ENCODE measurements at regions not wholly inside any gene's neighbourhood (a gene's known extent, or its start where the extent isn't known, plus 50 kb on each side); places are given as distances from the start of the nearest gene placed in this dataset.

- no peak for TF ChIP-seq CTCF (IDR thresholded peaks at IDR 0.05)
- no peak for TF ChIP-seq POLR2AphosphoS5 (IDR thresholded peaks at IDR 0.05)
- no peak for TF ChIP-seq POLR2A (IDR thresholded peaks at IDR 0.05)
Measured at GRCh38 chr3:159896543-159896942, 92.1 kb upstream of the IL12A start.
